Prostate gland (tissue), 2 donors: ENCODE measurements at regions not wholly inside any gene's neighbourhood (a gene's known extent, or its start where the extent isn't known, plus 50 kb on each side); places are given as distances from the start of the nearest gene placed in this dataset.

ENCODE experiments used
- CTCF ChIP-seq, 4 experiments: fragments of 200-600 bp in 2 of 4; fragments of 450-650 bp in 2 of 4; sonication (generic) in 2 of 4; IDR thresholded peaks; 1 replicate in 3 of 4; 2 replicates in 1 of 4; pipeline ENCODE4 v1.5.1; 2016 to 2019; ENCODE audit warnings: antibody characterized with exemption in 4 of 4, mild to moderate bottlenecking in 2 of 4, moderate library complexity in 2 of 4
- POLR2A ChIP-seq: fragments of 450-650 bp; IDR thresholded peaks from one replicate; pipeline ENCODE4 v1.6.1; 2016; ENCODE audit warnings: antibody characterized with exemption, mild to moderate bottlenecking

GRCh38 chr5:92907938-92908606 lies 672.9 kb downstream of the NR2F1-AS1 start:
- TF ChIP-seq CTCF (IDR thresholded peaks at IDR 0.05) (no peak), POLR2A (no peak)
